Neural progenitor cell (in vitro differentiated cells): ENCODE measurements at regions not wholly inside any gene's neighbourhood (a gene's known extent, or its start where the extent isn't known, plus 50 kb on each side); places are given as distances from the start of the nearest gene placed in this dataset.

Experiments
- DNase-seq: peaks from one replicate; pipeline ENCODE4 v3.0.0-alpha.2; 2016; ENCODE audit warnings: low spot score
- H2AFZ ChIP-seq: fragments of 200-600 bp; sonication (generic); replicated peaks from 2 replicates; pipeline ENCODE4 v1.6.1; 2016; ENCODE audit warnings: antibody characterized with exemption
- H3F3A ChIP-seq: fragments of 200-600 bp; sonication (generic); 2 replicates; pipeline ENCODE4 v1.6.1; 2016; ENCODE audit warnings: antibody characterized with exemption, low read depth
- H3K27ac ChIP-seq: fragments of 200-600 bp; sonication (generic); 2 replicates; pipeline ENCODE4 v1.5.1; 2016; ENCODE audit warnings: mild to moderate bottlenecking
- H3K27me3 ChIP-seq: fragments of 200-600 bp; sonication (generic); 2 replicates; pipeline ENCODE4 v1.6.1; 2016; ENCODE audit warnings: mild to moderate bottlenecking, moderate library complexity
- H3K36me3 ChIP-seq: fragments of 200-600 bp; sonication (generic); 2 replicates; pipeline ENCODE4 v1.5.1; 2016
- H3K4me1 ChIP-seq: fragments of 200-600 bp; sonication (generic); 2 replicates; pipeline ENCODE4 v1.6.1; 2016; ENCODE audit warnings: mixed run types
- H3K4me2 ChIP-seq: fragments of 200-600 bp; sonication (generic); 2 replicates; pipeline ENCODE4 v1.6.1; 2016
- H3K4me3 ChIP-seq: fragments of 200-600 bp; sonication (generic); 2 replicates; pipeline ENCODE4 v1.5.1; 2016
- H3K79me2 ChIP-seq: fragments of 200-600 bp; sonication (generic); 2 replicates; pipeline ENCODE4 v1.6.1; 2016; ENCODE audit warnings: low read depth
- H3K9ac ChIP-seq: fragments of 200-600 bp; sonication (generic); 2 replicates; pipeline ENCODE4 v1.6.1; 2016
- H3K9me3 ChIP-seq: fragments of 200-600 bp; sonication (generic); 2 replicates; pipeline ENCODE4 v1.5.1; 2016; ENCODE audit warnings: low read depth
- H4K20me1 ChIP-seq: fragments of 200-600 bp; sonication (generic); 2 replicates; pipeline ENCODE4 v1.6.1; 2016; ENCODE audit warnings: low read depth
- H3K27ac Mint-ChIP-seq: 3 replicates; pipeline ENCODE4 v1.8.0; 2021; ENCODE audit warnings: mixed read lengths
- H3K27me3 Mint-ChIP-seq: 2 replicates; pipeline ENCODE4 v1.8.0; 2022; ENCODE audit warnings: low read depth, mild to moderate bottlenecking, inconsistent platforms, moderate library complexity, mixed read lengths; ENCODE audit not compliant: insufficient read depth
- H3K36me3 Mint-ChIP-seq: 3 replicates; pipeline ENCODE4 v1.8.0; 2021; ENCODE audit warnings: mixed read lengths
- H3K4me1 Mint-ChIP-seq: 3 replicates; pipeline ENCODE4 v1.8.0; 2021; ENCODE audit warnings: mixed read lengths
- H3K4me3 Mint-ChIP-seq: 3 replicates; pipeline ENCODE4 v1.8.0; 2021; ENCODE audit warnings: mild to moderate bottlenecking, moderate library complexity, mixed read lengths
- H3K9me3 Mint-ChIP-seq: 3 replicates; pipeline ENCODE4 v1.8.0; 2020; ENCODE audit warnings: mixed read lengths
- CTCF ChIP-seq: fragments of 200-600 bp; sonication (generic); IDR thresholded peaks from 2 replicates; pipeline ENCODE4 v1.5.1; 2017; ENCODE audit warnings: antibody characterized with exemption, mild to moderate bottlenecking
- EZH2 ChIP-seq: fragments of 200-600 bp; sonication (generic); IDR thresholded peaks from 2 replicates; pipeline ENCODE4 v1.6.1; 2017; ENCODE audit warnings: antibody characterized with exemption, mild to moderate bottlenecking, moderate library complexity
- EZH2phosphoT487 ChIP-seq: fragments of 200-600 bp; sonication (generic); IDR thresholded peaks from 2 replicates; pipeline ENCODE4 v1.6.1; 2017; ENCODE audit warnings: antibody characterized with exemption

DNA sequence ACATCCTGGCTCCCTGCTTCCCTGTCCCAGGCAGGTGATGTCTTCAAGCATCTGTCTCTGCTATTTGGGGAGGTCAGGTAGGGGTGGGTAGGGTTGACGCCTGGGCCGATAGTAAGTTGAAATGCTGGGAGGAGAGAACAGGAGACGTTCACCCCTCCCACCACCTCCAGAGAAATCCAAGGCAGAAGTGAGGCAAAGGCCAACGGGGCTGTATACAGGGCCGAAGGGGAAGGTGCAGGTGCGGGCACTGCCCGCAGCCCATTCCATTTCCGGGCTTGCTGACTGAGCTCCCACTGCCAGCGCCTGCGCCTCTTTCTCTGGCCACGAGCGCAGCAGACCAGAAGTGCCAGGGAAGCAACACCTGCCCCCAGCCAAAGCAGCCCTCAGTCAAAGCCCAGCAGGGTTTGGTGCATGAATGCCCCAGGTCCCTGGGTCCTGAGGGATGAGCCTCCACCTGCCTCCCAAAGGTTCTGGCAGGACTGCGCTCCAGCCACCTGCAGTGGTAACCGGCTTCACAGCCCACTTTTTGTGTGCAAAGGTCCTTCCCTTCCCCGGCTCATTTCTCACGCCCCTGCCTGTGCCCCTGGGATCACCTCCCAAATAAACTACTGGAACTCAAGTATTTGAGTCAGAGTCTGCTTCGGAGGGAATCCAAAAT, 127.6 kb upstream of the TNRC6C start:
- Histone ChIP-seq H3K9me3 (no peaks in the 10 kb centered on the region), H3K27ac (peak overlapping the region; percentile 45), H3F3A (peaks cover 50% of the 10 kb centered on the region), H3K27me3 (no peaks in the 10 kb centered on the region), H3K79me2 (no peaks in the 10 kb centered on the region), H3K9ac (no peak overlapping the region), H3K4me1 (peaks cover 39% of the 10 kb centered on the region), H2AFZ (no peak overlapping the region), H3K4me3 (no peak overlapping the region), H3K4me2 (peak overlapping the region; percentile 38), H3K36me3 (no peaks in the 10 kb centered on the region), H4K20me1 (no peaks in the 10 kb centered on the region)
- H3K27me3 Mint-ChIP-seq: peaks cover 18% of the 10 kb centered on the region
- H3K4me1 Mint-ChIP-seq: peaks cover 79% of the 10 kb centered on the region
- no peaks in the 10 kb centered on the region for H3K36me3 Mint-ChIP-seq
- H3K27ac Mint-ChIP-seq: peak overlapping the region; percentile 55
- no peak for DNase-seq
- peak overlapping the region; percentile 46 for H3K4me3 Mint-ChIP-seq
- H3K9me3 Mint-ChIP-seq: peaks cover 6% of the 10 kb centered on the region
- no peak for TF ChIP-seq EZH2
- no peak for TF ChIP-seq EZH2phosphoT487
- no peak for TF ChIP-seq CTCF

GRCh38 chr17:77831474-77832179, 126.9 kb upstream of the TNRC6C start:
- H4K20me1 ChIP-seq: no peaks in the 10 kb centered on the region
- no peak overlapping the region for H3K4me3 ChIP-seq
- peaks cover 6% of the 10 kb centered on the region for H3K9me3 Mint-ChIP-seq
- H2AFZ ChIP-seq: no peak overlapping the region
- no peaks in the 10 kb centered on the region for H3K79me2 ChIP-seq
- H3K9me3 ChIP-seq: no peaks in the 10 kb centered on the region
- peak; percentile 49 for DNase-seq
- H3K9ac ChIP-seq: no peak overlapping the region
- H3K4me1 ChIP-seq: peaks cover 39% of the 10 kb centered on the region
- no peaks in the 10 kb centered on the region for H3K27me3 ChIP-seq
- H3K4me2 ChIP-seq: peak overlapping the region; percentile 17
- H3K36me3 ChIP-seq: no peaks in the 10 kb centered on the region
- peaks cover 78% of the 10 kb centered on the region for H3K4me1 Mint-ChIP-seq
- H3K4me3 Mint-ChIP-seq: peak overlapping the region; percentile 22
- H3K36me3 Mint-ChIP-seq: no peaks in the 10 kb centered on the region
- H3F3A ChIP-seq: peaks cover 50% of the 10 kb centered on the region
- TF ChIP-seq EZH2phosphoT487 (no peak), CTCF (no peak), EZH2 (no peak)
- H3K27me3 Mint-ChIP-seq: peaks cover 18% of the 10 kb centered on the region
- H3K27ac Mint-ChIP-seq: peak overlapping the region; percentile 92
- peak overlapping the region; percentile 21 for H3K27ac ChIP-seq

GRCh38 chr17:77832180-77832560, 126.3 kb upstream of the TNRC6C start:
- Histone ChIP-seq H3K9ac (no peak overlapping the region), H3K9me3 (no peaks in the 10 kb centered on the region), H3F3A (peaks cover 50% of the 10 kb centered on the region), H3K4me2 (peak overlapping the region; percentile 17), H2AFZ (no peak overlapping the region), H3K4me3 (no peak overlapping the region), H3K27me3 (no peaks in the 10 kb centered on the region), H3K27ac (no peak overlapping the region), H3K79me2 (no peaks in the 10 kb centered on the region), H3K36me3 (no peaks in the 10 kb centered on the region), H3K4me1 (peaks cover 39% of the 10 kb centered on the region), H4K20me1 (no peaks in the 10 kb centered on the region)
- H3K27me3 Mint-ChIP-seq: peaks cover 18% of the 10 kb centered on the region
- H3K9me3 Mint-ChIP-seq: peaks cover 6% of the 10 kb centered on the region
- H3K4me3 Mint-ChIP-seq: peak overlapping the region; percentile 59
- DNase-seq: no peak
- no peaks in the 10 kb centered on the region for H3K36me3 Mint-ChIP-seq
- peak overlapping the region; percentile 92 for H3K27ac Mint-ChIP-seq
- peaks cover 76% of the 10 kb centered on the region for H3K4me1 Mint-ChIP-seq
- no peak for TF ChIP-seq EZH2phosphoT487
- no peak for TF ChIP-seq EZH2
- no peak for TF ChIP-seq CTCF
